SKM-1 (cell line): ENCODE measurements at regions not wholly inside any gene's neighbourhood (a gene's known extent, or its start where the extent isn't known, plus 50 kb on each side); places are given as distances from the start of the nearest gene placed in this dataset.
"Not testable (repeated sequence)": the region's sequence is repeated elsewhere in the genome, so short reads cannot be mapped to it uniquely, and the experiment has no call there.

Experiments
- DNase-seq: peaks from one replicate; lab custom pipeline; 2025; ENCODE audit not compliant: unreplicated experiment; lab: John Stamatoyannopoulos, UW

DNA sequence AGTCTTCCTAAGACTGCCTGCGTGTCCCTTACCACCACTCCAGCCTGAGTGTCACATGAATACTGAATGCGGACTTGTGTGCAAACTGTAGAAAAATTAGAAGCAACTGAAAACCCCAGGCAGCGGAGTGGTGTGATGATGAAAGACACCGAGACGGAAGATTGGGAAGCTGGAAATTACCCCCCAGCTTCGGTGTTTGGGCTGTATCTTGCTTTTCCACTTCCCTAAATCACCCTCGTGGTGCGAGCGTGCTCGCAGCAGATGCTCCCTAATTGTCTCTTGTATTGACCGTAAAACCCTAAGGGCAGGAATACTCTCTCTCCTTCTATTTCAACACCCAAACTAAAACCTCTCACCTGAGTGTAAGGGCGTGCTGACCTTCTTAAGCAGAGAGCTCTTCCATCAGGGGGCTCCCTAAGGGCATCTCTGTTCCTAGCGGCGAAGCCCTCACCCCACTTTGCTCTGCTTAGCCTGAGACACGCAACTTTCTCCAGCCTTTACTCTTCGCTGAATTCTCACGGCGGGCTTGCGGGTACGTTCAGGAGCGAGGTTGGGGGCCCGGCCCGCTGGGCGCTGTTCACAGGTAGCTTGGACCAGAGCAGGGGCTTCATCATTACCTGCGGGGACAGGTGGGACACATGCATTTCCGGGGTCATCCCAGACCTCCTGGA is 62.4 kb downstream of the CRYBB2 start:
- DNase-seq = no peak

DNA sequence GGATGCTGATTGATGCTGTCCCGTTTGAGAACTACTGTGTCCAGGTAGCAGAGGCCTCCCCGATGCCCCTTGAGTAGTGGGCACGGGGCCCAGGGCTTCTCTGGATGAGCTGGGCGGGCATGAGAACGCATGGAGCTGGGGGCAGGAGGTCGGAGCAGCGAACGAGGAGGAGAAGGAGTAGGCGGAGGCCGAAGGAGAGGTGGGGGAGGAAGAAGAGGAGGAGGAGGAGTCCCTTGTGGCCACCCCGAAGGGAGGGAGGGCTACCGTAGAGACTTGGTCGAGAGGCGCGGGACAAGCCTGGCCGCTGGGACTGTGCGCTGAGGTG is 62.9 kb downstream of the CRYBB2 start:
- no peak for DNase-seq

GRCh38 chr22:25282671-25283561 is 63.5 kb downstream of the CRYBB2 start:
- no peak for DNase-seq

DNA sequence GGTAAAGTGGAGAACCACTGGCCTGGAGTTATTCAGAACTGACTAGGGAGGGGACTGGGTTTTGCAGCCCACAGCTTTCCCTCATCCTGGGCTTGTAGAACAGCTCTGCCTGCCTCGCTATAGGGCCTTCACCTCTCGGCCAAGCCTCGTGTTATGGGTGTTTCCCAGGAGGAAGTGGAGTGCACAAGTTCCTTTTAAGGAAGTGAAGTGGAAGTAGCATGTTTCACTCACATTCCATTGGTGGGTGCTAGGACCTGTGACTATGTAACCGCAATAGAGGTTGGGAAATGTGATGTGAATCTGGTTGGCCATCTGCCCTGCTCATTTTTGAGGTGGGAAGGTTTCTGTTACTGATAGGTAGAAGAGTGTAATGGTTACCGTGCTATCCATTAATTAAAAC is 69.0 kb downstream of the CRYBB2 start:
- not testable (repeated sequence) for DNase-seq

GRCh38 chr22:25301912-25302311 is 82.5 kb downstream of the CRYBB2 start:
- not testable (repeated sequence) for DNase-seq

DNA sequence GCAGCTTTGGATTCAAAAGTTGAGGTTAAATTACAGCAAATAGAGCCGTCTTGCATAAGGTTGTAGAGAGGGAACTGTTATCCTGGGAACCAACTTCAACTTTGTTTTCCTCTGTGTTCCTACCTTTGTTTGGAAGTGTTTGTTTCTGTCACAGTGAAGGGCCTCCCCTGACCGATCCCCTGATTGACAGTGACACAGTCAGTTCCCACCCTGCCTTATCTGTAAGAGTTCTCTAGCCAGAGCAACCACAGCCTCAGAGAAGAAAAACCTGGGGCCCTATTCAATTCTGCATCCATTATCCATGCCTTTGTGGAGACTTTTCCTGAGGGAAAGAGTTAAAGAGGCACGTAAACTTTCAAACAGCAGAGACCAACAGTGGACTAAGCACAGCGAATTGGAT is 90.1 kb downstream of the CRYBB2 start:
- DNase-seq = not testable (repeated sequence)

DNA sequence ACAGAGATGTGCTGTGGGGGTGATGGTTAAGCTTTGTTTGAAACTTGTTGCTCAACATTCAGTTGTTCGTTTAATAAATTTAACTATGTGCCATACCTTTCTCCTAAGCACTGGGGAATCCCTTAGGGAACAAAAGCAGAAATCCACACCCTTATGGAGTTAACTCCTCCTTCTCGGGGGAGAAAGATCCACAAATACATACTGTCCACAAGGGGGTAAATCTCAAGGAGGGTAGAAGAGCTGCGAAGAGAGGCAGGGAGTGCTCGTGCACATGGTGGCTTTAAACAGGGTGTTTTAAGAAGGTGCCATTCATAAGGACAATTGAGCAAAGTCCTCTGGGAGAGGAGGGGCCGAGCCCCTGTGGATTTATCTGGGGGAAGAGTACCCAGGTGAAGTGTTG is 92.5 kb downstream of the CRYBB2 start:
- not testable (repeated sequence) for DNase-seq

- DNase-seq = no peak
Measured at GRCh38 chr22:25318081-25318823, 98.8 kb downstream of the CRYBB2 start.

DNA sequence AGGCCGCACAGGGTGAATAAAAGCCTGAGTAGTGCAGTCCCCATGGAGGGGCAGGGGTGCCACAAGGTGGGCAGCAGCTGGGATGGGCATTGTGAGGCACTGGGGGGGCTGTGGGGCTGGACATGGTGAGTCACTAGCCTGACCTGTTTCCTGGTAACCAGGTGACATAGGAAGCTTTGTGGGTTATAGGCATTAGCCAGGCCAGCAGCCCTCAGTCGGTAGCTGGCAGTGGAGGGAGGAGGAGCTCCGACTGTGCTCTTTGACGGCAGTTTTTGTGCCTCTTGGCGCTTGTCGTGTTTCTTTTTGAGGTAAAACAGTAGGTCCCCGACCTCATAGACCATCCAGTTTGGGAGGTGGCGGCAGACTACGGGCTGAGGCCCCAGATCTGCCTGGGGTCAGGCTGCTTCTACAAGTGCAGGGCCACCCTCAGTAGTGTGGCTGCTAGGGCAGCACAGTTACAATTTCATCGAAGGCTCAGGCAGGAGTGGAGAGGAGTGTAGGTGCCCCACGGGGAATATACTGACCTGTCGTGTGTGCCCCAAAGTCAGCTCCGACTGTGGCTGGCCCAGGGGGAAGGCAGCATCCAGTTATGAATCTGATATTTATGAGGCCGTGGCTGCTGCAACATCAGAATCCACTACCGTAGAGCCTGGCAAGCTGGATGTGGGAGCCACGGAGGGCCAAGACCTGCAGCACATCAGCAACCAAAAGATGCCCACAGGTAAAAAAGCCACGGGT is 107.7 kb downstream of the CRYBB2 start:
- no peak for DNase-seq

- DNase-seq = no peak
Measured at GRCh38 chr22:25331050-25331449, 111.6 kb downstream of the CRYBB2 start.

- DNase-seq = not testable (repeated sequence)
Measured at GRCh38 chr22:25331911-25332310, 112.5 kb downstream of the CRYBB2 start.

DNA sequence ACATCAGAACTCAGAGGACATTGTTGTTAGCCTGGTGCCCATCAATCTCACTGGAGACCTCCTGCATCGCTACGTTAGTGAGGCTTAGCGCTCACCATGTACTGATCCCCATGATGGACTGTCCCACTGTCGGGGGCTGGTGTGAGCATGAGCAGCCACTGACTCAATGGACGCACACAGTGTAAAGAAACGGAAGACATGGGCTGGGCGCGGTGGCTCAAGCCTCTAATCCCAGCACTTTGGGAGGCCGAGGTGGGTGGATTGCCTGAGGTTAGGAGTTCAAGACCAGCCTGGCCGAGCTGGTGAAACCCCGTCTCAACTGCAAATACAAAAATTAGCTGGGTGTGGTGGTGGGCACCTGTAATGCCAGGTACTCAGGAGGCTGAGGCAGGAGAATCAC is 112.9 kb downstream of the CRYBB2 start:
- no peak for DNase-seq

GRCh38 chr22:25334162-25334490 is 114.7 kb downstream of the CRYBB2 start:
- peak; percentile 25 for DNase-seq

DNA sequence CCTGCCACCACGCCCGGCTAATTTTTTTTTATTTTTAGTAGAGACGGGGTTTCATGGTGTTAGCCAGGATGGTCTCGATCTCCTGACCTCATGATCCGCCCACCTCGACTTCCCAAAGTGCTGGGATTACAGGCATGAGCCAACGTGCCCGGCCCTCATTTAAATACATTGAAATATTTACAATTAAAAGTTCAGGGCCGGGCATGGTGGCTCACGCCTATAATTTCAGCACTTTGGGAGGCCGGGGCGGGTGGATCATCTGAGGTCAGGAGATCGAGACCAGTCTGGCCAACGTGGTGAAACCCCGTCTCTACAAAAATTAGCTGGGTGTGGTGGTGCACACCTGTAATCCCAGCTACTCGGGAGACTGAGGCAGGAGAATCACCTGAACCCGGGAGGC is 115.2 kb downstream of the CRYBB2 start:
- DNase-seq = not testable (repeated sequence)

- not testable (repeated sequence) for DNase-seq
Measured at GRCh38 chr22:25335276-25335675, 115.8 kb downstream of the CRYBB2 start.

GRCh38 chr22:25340536-25340935 is 121.1 kb downstream of the CRYBB2 start:
- not testable (repeated sequence) for DNase-seq

- not testable (repeated sequence) for DNase-seq
Measured at GRCh38 chr22:25344366-25344765, 124.9 kb downstream of the CRYBB2 start.

DNA sequence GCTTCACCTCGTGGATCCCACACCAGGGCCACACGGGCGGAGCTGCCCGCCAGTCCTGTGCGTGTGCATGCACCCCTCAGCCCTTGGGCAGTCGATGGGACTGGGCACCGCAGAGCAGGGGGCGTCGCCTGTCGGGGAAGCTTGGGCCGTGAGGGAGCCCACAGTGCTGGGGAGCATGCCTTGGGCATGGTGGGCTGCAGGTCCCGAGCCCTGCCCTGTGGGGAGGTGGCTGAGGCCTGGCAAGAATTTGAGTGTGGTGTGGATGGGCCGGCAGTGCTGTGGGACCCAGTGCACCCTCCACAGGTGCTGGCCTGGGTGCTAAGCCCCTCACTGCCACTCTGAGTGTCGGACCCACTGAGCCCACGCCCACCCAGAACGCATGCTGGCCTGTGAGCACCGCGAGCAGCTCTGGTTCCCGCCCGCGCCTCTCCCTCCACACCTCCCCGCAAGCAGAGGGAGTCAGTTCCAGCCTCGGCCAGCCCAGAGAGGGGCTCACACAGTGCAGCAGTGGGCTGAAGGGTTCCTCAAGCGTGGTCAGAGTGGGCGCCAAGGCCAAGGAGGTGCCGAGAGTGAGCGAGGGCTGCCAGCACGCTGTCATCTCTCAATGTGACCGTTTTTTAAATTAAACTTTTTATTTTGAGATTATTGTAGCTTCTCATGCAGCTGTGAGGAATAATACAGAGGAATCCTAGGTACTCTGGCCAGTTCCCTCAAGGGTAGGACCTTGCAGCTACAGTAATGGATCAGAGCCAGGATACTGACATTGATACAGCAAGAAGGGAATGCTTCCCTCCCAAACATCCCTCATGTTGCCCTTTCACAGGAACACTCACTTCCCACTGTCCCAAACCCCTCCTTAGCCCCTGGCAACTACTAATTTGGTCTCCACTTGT is 127.7 kb downstream of the CRYBB2 start:
- no peak for DNase-seq

DNA sequence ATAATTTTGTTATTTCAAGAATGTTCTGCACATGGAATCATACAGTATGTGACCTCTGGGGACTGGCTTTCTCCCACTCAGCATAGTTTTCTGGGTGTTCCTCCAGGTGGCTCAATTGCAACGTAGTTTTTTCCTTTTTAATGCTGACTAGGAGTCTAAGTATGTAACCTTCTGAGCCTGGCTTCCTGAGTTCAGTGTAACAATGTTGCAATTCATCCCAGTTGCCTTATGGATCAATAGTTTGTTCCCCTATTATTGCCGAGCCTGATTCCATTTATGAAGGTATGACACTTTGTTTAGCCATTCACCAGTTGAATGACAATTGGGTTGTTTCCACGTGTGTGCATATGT is 128.3 kb downstream of the CRYBB2 start:
- DNase-seq = no peak

- no peak for DNase-seq
Measured at GRCh38 chr22:25348391-25348790, 129.0 kb downstream of the CRYBB2 start.
